ENCODE measurements at regions not wholly inside any gene's neighbourhood (a gene's known extent, or its start where the extent isn't known, plus 50 kb on each side); places are given as distances from the start of the nearest gene placed in this dataset.

DNA sequence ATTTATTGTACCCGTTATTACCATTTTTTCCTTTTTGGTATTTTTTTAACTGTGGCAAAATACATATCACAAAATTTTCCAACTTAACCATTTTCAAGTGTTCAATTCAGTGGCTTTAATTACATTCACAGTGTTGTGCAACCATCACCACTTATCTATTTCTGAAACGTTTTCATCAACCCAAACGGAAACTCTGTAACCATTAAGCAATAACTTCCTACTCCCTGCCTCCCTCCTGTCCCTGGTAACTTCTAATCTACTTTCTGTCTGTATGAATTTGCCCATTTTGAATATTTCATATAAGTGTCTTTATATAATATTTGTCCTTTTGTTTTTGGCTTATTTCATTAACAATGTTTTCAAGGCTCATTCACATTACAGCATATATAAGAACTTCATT lies 57.4 kb upstream of the MSN start:
- TF ChIP-seq, protein P1, sequence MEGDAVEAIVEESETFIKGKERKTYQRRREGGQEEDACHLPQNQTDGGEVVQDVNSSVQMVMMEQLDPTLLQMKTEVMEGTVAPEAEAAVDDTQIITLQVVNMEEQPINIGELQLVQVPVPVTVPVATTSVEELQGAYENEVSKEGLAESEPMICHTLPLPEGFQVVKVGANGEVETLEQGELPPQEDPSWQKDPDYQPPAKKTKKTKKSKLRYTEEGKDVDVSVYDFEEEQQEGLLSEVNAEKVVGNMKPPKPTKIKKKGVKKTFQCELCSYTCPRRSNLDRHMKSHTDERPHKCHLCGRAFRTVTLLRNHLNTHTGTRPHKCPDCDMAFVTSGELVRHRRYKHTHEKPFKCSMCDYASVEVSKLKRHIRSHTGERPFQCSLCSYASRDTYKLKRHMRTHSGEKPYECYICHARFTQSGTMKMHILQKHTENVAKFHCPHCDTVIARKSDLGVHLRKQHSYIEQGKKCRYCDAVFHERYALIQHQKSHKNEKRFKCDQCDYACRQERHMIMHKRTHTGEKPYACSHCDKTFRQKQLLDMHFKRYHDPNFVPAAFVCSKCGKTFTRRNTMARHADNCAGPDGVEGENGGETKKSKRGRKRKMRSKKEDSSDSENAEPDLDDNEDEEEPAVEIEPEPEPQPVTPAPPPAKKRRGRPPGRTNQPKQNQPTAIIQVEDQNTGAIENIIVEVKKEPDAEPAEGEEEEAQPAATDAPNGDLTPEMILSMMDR (conservative IDR thresholded peaks at IDR 0.05; ENCODE audit: low read length) = no peak
- no peak for TF ChIP-seq EZH2phosphoT487 (IDR thresholded peaks at IDR 0.05; ENCODE audit: borderline replicate concordance)

All from Loucy (cell line).